Esophagus squamous epithelium (tissue), 4 donors: ENCODE measurements at regions not wholly inside any gene's neighbourhood (a gene's known extent, or its start where the extent isn't known, plus 50 kb on each side); places are given as distances from the start of the nearest gene placed in this dataset.

Experiments used
- POLR2A ChIP-seq, 4 donors: fragments of 450-650 bp; IDR thresholded peaks; one replicate each; pipeline ENCODE4 v1.6.1; 2017; ENCODE audit warnings: antibody characterized with exemption in 4 of 4, mild to moderate bottlenecking in 4 of 4, moderate library complexity in 3 of 4
- TF ChIP-seq, protein P1 (sequence below), 6 experiments: fragments of 450-650 bp in 4 of 6; fragments of 200-600 bp in 2 of 6; sonication (generic) in 2 of 6; IDR thresholded peaks; one replicate each; pipeline ENCODE4 v1.5.1; 2016 to 2019; ENCODE audit warnings: antibody characterized with exemption in 6 of 6, mild to moderate bottlenecking in 4 of 6, moderate library complexity in 4 of 6

DNA sequence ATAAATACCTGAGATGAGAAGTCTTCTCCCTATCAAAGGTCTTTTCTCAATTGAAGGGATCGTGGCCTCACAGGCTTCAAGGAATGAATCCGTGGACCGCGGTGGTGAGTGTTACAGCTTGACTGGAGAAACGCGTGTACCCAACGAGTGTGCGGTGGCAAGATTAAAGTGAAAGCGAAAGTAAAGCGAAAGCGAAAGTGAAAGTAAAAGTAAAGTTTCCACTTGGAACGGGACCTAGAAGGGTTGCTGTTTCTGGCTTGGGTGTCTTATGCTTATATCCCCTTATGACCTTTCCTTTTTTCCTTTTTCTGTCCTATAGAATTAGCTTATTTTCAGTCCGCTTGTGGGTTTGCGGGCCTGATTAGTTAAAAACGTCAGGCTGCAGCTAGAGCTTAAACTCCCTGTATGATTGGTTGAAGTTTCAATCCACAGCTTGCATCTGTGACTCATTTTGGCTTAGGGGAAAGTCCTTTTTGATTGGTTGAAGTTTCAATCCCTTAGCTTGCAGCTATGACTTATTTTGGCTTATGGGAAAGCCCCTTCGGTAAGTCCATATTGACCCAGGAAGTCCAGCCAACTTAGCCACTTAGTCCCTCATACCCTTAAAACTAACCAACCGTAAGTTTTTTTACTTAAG, 924.3 kb upstream of the CDH10 start:
- TF ChIP-seq, protein P1, sequence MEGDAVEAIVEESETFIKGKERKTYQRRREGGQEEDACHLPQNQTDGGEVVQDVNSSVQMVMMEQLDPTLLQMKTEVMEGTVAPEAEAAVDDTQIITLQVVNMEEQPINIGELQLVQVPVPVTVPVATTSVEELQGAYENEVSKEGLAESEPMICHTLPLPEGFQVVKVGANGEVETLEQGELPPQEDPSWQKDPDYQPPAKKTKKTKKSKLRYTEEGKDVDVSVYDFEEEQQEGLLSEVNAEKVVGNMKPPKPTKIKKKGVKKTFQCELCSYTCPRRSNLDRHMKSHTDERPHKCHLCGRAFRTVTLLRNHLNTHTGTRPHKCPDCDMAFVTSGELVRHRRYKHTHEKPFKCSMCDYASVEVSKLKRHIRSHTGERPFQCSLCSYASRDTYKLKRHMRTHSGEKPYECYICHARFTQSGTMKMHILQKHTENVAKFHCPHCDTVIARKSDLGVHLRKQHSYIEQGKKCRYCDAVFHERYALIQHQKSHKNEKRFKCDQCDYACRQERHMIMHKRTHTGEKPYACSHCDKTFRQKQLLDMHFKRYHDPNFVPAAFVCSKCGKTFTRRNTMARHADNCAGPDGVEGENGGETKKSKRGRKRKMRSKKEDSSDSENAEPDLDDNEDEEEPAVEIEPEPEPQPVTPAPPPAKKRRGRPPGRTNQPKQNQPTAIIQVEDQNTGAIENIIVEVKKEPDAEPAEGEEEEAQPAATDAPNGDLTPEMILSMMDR (IDR thresholded peaks at IDR 0.05) = no peak
- TF ChIP-seq POLR2A (IDR thresholded peaks at IDR 0.05) = no peak
